ENCODE measurements at regions not wholly inside any gene's neighbourhood (a gene's known extent, or its start where the extent isn't known, plus 50 kb on each side); places are given as distances from the start of the nearest gene placed in this dataset.
"Not testable (repeated sequence)": the region's sequence is repeated elsewhere in the genome, so short reads cannot be mapped to it uniquely, and the experiment has no call there.

DNA sequence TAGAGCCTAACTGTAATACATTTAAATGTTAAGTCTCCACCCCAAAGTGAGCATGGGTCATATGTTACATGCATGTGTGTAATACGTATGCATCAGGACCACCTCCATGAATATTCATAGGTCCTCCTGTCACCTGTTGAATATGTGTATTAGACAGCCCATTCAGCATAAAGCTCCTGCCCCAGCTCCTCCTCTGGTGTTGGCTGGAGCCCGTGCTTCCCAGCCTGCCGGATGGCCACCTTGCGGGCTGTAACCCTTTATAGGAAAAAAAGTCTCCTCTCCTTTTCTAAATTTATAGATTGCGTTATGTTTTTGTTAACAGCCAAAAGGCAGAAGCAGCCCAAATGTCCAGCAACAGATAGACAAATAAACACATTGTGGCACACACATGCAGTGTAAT lies 299.5 kb downstream of the MED10 start:
- Histone ChIP-seq H2AFZ (ENCODE audit: low read length) (no peak overlapping the region), H3K79me2 (ENCODE audit: control insufficient read depth, insufficient read depth, low read length) (no peaks in the 10 kb centered on the region), H3K4me2 (ENCODE audit: extremely low read depth, insufficient read depth, low read length) (no peak overlapping the region), H4K20me1 (ENCODE audit: control insufficient read depth, extremely low read depth, insufficient read depth, low read length) (no peaks in the 10 kb centered on the region), H3K9me3 (ENCODE audit: control insufficient read depth, insufficient read depth, low read depth, low read length) (no peaks in the 10 kb centered on the region), H3K9ac (ENCODE audit: insufficient read depth, low read length) (no peak overlapping the region), H3K27me3 (ENCODE audit: control insufficient read depth, insufficient read depth, low read length) (no peaks in the 10 kb centered on the region), H3K4me1 (ENCODE audit: control insufficient read depth, extremely low read depth, insufficient read depth, low read length) (no peaks in the 10 kb centered on the region), H3K4me3 (replicated peaks in 1 of 4; ENCODE audit: control extremely low read depth in 1 of 4, insufficient read depth in 1 of 4, low read depth in 3 of 4, low read length in 4 of 4) (no peak overlapping the region), H3K36me3 (ENCODE audit: control insufficient read depth, insufficient read depth, low read length) (no peaks in the 10 kb centered on the region), H3K27ac (ENCODE audit: insufficient read depth, low read length) (no peak overlapping the region)
- DNase-seq (ENCODE audit: low read depth in 2 of 2) = no peak
- TF ChIP-seq EZH2 (IDR thresholded peaks at IDR 0.05; ENCODE audit: low read length, missing control alignments) = no peak
- TF ChIP-seq, protein P1, sequence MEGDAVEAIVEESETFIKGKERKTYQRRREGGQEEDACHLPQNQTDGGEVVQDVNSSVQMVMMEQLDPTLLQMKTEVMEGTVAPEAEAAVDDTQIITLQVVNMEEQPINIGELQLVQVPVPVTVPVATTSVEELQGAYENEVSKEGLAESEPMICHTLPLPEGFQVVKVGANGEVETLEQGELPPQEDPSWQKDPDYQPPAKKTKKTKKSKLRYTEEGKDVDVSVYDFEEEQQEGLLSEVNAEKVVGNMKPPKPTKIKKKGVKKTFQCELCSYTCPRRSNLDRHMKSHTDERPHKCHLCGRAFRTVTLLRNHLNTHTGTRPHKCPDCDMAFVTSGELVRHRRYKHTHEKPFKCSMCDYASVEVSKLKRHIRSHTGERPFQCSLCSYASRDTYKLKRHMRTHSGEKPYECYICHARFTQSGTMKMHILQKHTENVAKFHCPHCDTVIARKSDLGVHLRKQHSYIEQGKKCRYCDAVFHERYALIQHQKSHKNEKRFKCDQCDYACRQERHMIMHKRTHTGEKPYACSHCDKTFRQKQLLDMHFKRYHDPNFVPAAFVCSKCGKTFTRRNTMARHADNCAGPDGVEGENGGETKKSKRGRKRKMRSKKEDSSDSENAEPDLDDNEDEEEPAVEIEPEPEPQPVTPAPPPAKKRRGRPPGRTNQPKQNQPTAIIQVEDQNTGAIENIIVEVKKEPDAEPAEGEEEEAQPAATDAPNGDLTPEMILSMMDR (conservative IDR thresholded peaks at IDR 0.05 in 1 of 2, IDR thresholded peaks at IDR 0.05 in 1 of 2; ENCODE audit: low read depth in 1 of 2, low read length in 2 of 2) = no peak

DNA sequence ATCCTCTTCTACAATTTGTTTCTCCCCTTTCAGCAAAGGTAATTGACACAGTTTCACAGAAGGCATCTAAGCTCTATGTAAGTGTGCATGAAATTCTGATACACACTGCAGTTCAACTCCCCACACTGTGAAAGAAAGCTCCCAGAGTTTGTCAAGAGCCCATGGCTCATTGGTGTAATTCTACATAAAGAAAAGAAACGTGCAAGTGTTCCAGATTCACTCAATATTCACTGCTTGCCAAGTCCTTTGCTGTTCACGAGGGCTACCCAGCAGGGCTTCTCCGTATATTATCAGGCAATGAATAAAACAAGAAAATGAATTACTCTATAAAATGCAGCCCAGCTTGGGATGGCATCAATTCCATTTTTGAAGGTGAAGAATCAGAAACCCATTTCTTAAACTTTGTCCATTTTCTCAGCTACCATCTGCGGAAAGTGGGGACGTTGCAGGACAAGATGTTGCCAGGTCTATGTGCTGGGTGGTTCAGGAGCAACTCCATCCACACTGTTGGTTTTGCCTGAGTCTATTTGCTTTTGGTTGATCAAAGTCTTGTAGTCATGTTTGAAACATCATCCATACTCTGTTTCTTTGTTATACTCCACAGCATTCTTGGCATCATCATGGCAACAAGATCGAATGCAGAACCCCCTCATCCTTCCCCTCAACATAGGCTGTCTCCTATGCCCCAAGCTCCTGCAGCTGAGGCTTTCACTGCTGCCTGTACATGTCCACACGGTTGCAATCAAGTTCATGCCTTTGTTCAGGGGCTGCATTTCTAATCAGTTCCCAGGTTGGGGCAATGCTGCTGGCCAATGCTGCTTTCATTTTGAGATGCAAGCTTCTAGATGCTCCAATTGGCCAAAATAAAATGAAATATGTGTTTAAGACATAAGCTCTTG lies 301.8 kb downstream of the MED10 start:
- H4K20me1 ChIP-seq (ENCODE audit: control insufficient read depth, extremely low read depth, insufficient read depth, low read length) = no peaks in the 10 kb centered on the region
- TF ChIP-seq EZH2 (IDR thresholded peaks at IDR 0.05; ENCODE audit: low read length, missing control alignments) = no peak
- TF ChIP-seq, protein P1 (conservative IDR thresholded peaks at IDR 0.05 in 1 of 2, IDR thresholded peaks at IDR 0.05 in 1 of 2; ENCODE audit: low read depth in 1 of 2, low read length in 2 of 2) = no peak
- no peak overlapping the region for H3K4me2 ChIP-seq (ENCODE audit: extremely low read depth, insufficient read depth, low read length)

DNA sequence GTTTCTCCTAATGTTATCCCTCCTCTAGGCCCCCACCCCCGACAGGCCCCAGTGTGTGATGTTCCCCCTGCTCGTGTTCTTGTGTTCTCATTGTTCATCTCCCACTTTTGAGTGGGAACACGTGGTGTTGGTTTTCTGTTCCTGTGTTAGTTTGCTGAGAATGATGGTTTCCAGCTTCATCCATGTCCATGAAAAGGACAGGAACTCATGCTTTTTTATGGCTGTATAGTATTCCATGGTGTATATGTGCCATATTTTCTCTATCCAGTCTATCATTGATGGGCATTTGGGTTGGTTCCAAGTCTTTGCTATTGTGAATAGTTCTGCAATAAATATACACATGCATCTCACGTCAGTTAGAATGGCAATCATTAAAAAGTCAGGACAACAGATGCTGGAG lies 305.9 kb downstream of the MED10 start:
- H3K4me2 ChIP-seq (ENCODE audit: extremely low read depth, insufficient read depth, low read length); DNase-seq (ENCODE audit: low read depth in 2 of 2); H3K9me3 ChIP-seq (ENCODE audit: control insufficient read depth, insufficient read depth, low read depth, low read length); H2AFZ ChIP-seq (ENCODE audit: low read length); H3K4me3 ChIP-seq (replicated peaks in 1 of 4; ENCODE audit: control extremely low read depth in 1 of 4, insufficient read depth in 1 of 4, low read depth in 3 of 4, low read length in 4 of 4); H3K27me3 ChIP-seq (ENCODE audit: control insufficient read depth, insufficient read depth, low read length); H3K4me1 ChIP-seq (ENCODE audit: control insufficient read depth, extremely low read depth, insufficient read depth, low read length); H3K79me2 ChIP-seq (ENCODE audit: control insufficient read depth, insufficient read depth, low read length); H3K27ac ChIP-seq (ENCODE audit: insufficient read depth, low read length); H3K36me3 ChIP-seq (ENCODE audit: control insufficient read depth, insufficient read depth, low read length); H4K20me1 ChIP-seq (ENCODE audit: control insufficient read depth, extremely low read depth, insufficient read depth, low read length); H3K9ac ChIP-seq (ENCODE audit: insufficient read depth, low read length): not testable (repeated sequence)

More for the DNA sequence above, 301.8 kb downstream of the MED10 start:
- Histone ChIP-seq H3K9ac (ENCODE audit: insufficient read depth, low read length) (no peak overlapping the region), H3K79me2 (ENCODE audit: control insufficient read depth, insufficient read depth, low read length) (no peaks in the 10 kb centered on the region), H3K36me3 (ENCODE audit: control insufficient read depth, insufficient read depth, low read length) (no peaks in the 10 kb centered on the region), H3K4me3 (replicated peaks in 1 of 4; ENCODE audit: control extremely low read depth in 1 of 4, insufficient read depth in 1 of 4, low read depth in 3 of 4, low read length in 4 of 4) (no peak overlapping the region), H3K9me3 (ENCODE audit: control insufficient read depth, insufficient read depth, low read depth, low read length) (no peaks in the 10 kb centered on the region), H3K27me3 (ENCODE audit: control insufficient read depth, insufficient read depth, low read length) (no peaks in the 10 kb centered on the region), H2AFZ (ENCODE audit: low read length) (no peak overlapping the region), H3K4me1 (ENCODE audit: control insufficient read depth, extremely low read depth, insufficient read depth, low read length) (no peaks in the 10 kb centered on the region), H3K27ac (ENCODE audit: insufficient read depth, low read length) (no peak overlapping the region)
- DNase-seq (ENCODE audit: low read depth in 2 of 2) = no peak

Data from fibroblast of lung (primary cell).